ENCODE measurements at regions not wholly inside any gene's neighbourhood (a gene's known extent, or its start where the extent isn't known, plus 50 kb on each side); places are given as distances from the start of the nearest gene placed in this dataset.

DNA sequence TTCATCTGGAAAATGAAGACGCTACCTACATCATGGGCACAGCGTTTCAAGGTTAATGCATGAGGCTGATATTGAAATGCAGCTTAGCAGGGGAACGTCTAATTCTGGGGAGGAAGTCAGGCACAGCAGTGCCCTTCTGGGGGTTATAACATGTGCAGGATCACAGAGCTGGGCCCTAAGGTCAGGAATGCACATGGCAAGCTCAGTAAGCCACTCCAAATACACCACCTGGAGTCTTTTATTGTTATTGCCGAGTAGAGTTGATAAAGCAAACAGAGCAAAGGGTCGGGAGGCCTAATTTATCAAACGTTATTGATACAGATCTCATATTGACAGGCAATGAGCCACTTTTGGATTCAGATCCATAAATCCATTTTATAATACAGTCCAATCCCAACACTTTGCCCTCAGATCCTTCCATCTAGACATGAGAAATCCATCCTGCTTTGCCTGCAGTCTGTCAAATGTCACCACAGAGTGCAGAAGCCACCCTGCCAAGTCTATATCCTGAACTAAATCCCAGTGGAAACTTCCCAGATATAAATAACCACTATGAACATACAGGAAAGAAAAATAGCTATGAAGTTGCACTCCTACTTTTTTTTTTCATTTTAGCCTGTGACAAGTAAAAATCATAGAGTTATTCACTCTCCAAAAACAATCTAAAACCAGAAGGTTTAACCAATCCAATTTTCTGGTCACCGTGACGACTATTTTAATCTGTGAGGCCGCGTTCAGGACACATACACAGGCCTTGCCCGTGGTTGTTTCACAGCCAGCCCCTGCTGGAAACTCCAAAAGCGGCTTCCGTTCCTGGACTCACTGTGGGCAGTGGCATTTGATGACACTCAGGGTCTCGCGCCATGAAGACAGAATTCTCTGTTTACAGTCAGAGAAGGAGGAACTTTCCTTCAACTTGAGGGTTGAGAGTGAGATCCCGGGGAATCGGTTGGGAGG, 335.4 kb downstream of the DHX15 start:
- Mint-ChIP-seq H3K4me3 (peak overlapping the region in 1 of 3 experiments; percentile 13), H3K27ac (peak overlapping the region; percentile 8 to 83 (median 32)), H3K9me3 (no peaks in the 10 kb centered on the region), H3K27me3 (ENCODE audit: low read depth) (peaks cover 7% of the 10 kb centered on the region), H3K36me3 (ENCODE audit: low read depth) (no peaks in the 10 kb centered on the region), H3K4me1 (peaks cover 41% of the 10 kb centered on the region)
- TF ChIP-seq CTCF (IDR thresholded peaks at IDR 0.05; ENCODE audit: unreplicated experiment in 3 of 3), result no peak

DNA sequence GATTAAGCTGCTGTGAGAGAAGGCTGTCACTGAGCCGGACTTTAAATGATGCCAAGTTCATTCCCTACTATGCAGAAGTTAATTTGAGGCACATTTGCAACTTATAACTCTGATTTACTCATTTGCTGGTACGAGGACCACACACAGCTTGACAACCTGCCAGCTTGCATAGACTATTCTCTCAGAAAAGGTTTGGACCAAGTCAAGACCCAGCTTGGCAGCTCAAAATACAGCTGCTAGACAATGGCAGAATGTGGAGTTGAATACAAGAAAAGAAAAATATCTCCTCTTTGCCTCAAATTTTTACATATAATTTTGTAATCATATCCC, 338.9 kb downstream of the DHX15 start:
- Mint-ChIP-seq H3K9me3 (no peaks in the 10 kb centered on the region), H3K4me3 (no peak overlapping the region), H3K27me3 (ENCODE audit: low read depth) (peaks cover 7% of the 10 kb centered on the region), H3K4me1 (peaks cover 61% of the 10 kb centered on the region), H3K36me3 (ENCODE audit: low read depth) (no peaks in the 10 kb centered on the region), H3K27ac (peak overlapping the region in 1 of 3 experiments; percentile 17)
- no peak for TF ChIP-seq CTCF (IDR thresholded peaks at IDR 0.05; ENCODE audit: unreplicated experiment in 3 of 3)

DNA sequence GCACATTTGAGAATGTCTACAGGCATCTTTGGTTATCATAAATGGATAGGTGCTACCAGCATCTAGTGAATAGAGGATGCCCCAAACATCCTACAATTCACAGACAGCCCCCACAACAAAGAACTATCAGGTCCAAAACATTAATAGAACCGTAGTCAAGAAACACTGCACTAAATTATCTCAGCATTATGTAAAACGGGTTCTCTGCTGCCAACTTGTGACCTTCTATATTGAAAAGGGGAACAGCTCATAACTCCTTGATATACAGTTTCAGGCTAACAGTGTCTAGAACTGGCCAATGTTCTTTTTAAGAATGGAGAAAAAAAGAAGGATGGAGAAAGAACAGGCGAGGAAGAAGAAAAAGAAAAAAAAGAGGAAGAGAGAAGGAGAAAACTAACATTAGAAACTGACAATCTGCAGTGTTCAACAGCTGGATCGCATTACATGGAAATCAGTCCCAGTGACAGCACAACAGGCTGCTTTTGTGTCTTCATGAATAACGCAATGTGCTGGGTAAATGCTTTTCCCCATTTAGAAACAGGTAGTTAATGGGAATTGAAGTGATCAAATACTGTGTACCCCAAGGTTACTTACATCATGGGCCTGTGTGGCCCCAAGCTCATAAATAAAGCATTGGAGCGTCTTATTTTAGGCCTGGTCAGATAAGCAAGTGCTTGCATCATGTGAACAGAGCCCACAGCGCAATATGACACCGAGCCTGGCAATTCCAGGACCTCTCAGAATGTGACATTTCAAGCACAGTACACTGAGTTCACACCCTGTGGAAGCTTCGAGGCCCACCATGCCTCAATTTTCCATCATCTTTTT, 339.5 kb downstream of the DHX15 start:
- no peak overlapping the region for H3K4me3 Mint-ChIP-seq
- no peaks in the 10 kb centered on the region for H3K9me3 Mint-ChIP-seq
- TF ChIP-seq CTCF (IDR thresholded peaks at IDR 0.05; ENCODE audit: unreplicated experiment in 3 of 3), result no peak
- H3K27ac Mint-ChIP-seq, result peak overlapping the region in 2 of 3 experiments; percentile 5 to 17
- peaks cover 7% of the 10 kb centered on the region for H3K27me3 Mint-ChIP-seq (ENCODE audit: low read depth)
- H3K36me3 Mint-ChIP-seq (ENCODE audit: low read depth), result no peaks in the 10 kb centered on the region
- peaks cover 61% of the 10 kb centered on the region for H3K4me1 Mint-ChIP-seq

DNA sequence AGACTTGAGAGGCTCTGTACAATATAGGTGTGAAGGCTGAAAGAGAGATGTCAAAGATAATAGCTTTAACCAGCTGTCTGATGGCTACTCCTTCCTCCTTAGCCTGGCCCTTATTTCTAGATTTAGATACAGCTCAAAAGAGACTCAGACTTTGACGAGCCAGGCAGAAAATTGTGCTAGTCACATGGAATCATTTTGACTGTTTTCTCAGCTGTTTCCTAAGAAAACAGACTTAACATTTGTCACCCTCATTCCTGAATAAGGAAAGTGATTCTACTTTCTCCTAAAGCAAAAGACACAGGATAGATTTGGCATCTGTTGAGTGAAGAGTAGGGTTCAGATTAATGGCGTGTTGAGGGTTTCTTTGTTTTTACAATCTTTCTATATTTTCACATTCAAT, 340.7 kb downstream of the DHX15 start:
- Mint-ChIP-seq H3K4me3 (no peak overlapping the region), H3K36me3 (ENCODE audit: low read depth) (no peaks in the 10 kb centered on the region), H3K9me3 (no peaks in the 10 kb centered on the region), H3K27me3 (ENCODE audit: low read depth) (no peaks in the 10 kb centered on the region), H3K27ac (no peak overlapping the region), H3K4me1 (peaks cover 49% of the 10 kb centered on the region)
- no peak for TF ChIP-seq CTCF (IDR thresholded peaks at IDR 0.05; ENCODE audit: unreplicated experiment in 3 of 3)

GRCh38 chr4:24241511-24241910, 342.8 kb downstream of the DHX15 start:
- TF ChIP-seq CTCF (IDR thresholded peaks at IDR 0.05; ENCODE audit: unreplicated experiment in 3 of 3), result no peak
- no peaks in the 10 kb centered on the region for H3K36me3 Mint-ChIP-seq (ENCODE audit: low read depth)
- H3K9me3 Mint-ChIP-seq, result no peaks in the 10 kb centered on the region

More at GRCh38 chr4:24241511-24241910, 342.8 kb downstream of the DHX15 start:
- Mint-ChIP-seq H3K27me3 (ENCODE audit: low read depth) (no peaks in the 10 kb centered on the region), H3K4me1 (peaks cover 42% of the 10 kb centered on the region), H3K4me3 (no peak overlapping the region), H3K27ac (no peak overlapping the region)
